KBM-7 (cell line): ENCODE measurements at regions not wholly inside any gene's neighbourhood (a gene's known extent, or its start where the extent isn't known, plus 50 kb on each side); places are given as distances from the start of the nearest gene placed in this dataset.
"Not testable (repeated sequence)": the region's sequence is repeated elsewhere in the genome, so short reads cannot be mapped to it uniquely, and the experiment has no call there.

Experiments
- DNase-seq: peaks from one replicate; pipeline ENCODE4 v3.0.0-alpha.2; 2015
- in situ Hi-C: fragments of 300-500 bp; cut with MboI; formaldehyde crosslinking; loops from 2 replicates; pipeline ENCODE4 v1.14.3; 2020; ENCODE audit warnings: low sequenced_read_pairs, low pct_unique_long_range_greater_than_20kb, mixed read lengths

- in situ Hi-C loops, result no loop called here
- no peak for DNase-seq
These were observed 256.6 kb upstream of the PTBP2 start for GRCh38 chr1:96464991-96465390.

DNA sequence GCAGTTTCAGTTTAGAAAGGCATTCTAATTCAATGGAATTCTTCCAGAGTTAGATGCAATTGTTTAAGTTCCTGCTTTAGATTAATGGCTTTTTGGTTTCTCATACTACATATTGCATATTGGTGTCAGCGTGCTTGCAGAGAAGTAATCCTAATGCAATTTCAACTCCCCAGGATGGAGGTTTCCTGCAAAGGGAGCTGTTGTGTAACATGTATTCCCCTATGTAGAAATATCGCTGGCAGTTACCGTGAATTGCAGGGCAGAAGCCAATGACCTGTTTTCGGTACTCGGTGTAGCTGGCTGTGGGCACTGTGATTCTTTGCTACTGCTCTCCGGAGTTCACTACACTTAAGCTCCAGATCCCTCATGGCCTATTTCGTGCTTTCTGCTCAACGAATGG, 256.1 kb upstream of the PTBP2 start:
- in situ Hi-C loops, result no loop called here

DNA sequence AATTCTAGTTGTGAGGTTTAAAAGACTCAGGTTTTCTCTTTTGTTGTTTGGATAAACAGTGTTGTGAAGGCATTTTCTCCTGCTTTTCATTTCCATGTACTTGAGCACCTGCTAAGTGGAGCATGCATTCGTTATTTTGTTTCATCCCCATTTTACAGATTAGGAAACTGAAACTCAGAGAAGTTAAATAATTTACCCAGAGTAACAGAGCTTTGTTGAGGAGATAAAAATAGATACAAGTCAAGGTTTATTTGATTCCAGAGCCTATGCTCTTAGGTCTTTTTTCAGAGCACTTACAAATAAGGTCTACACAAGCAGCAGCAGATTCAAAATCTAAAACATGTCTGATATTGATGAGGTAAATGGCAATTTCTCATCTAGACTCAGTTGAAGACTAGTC, 254.7 kb upstream of the PTBP2 start:
- in situ Hi-C loops, result no loop called here
- DNase-seq, result no peak

More for the DNA sequence above, 256.1 kb upstream of the PTBP2 start:
- DNase-seq, result no peak

GRCh38 chr1:96469726-96470125, 251.9 kb upstream of the PTBP2 start:
- DNase-seq, in situ Hi-C loops: not testable (repeated sequence)

DNA sequence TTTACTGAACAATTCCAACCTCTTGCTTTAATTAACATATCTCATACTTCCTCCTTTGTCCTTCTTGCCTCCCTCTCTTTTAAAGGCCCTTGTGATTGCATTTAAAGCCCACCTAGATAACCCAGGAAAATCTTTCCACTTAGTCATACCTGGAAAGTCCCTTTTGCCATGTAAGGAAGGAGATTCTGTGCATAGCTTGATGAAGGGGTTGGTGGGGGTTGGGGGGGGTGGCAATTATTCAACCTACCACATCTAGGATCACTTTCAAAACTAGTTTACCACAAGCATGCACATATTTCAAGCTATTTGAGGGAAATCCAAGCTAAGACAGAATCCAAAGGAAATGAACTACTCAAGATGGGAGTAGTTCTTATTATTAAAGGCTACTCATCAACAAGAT, 249.1 kb upstream of the PTBP2 start:
- no peak for DNase-seq
- in situ Hi-C loops, result no loop called here

- in situ Hi-C loops, result no loop called here
- no peak for DNase-seq
These were observed 247.7 kb upstream of the PTBP2 start for GRCh38 chr1:96473791-96474434.

DNA sequence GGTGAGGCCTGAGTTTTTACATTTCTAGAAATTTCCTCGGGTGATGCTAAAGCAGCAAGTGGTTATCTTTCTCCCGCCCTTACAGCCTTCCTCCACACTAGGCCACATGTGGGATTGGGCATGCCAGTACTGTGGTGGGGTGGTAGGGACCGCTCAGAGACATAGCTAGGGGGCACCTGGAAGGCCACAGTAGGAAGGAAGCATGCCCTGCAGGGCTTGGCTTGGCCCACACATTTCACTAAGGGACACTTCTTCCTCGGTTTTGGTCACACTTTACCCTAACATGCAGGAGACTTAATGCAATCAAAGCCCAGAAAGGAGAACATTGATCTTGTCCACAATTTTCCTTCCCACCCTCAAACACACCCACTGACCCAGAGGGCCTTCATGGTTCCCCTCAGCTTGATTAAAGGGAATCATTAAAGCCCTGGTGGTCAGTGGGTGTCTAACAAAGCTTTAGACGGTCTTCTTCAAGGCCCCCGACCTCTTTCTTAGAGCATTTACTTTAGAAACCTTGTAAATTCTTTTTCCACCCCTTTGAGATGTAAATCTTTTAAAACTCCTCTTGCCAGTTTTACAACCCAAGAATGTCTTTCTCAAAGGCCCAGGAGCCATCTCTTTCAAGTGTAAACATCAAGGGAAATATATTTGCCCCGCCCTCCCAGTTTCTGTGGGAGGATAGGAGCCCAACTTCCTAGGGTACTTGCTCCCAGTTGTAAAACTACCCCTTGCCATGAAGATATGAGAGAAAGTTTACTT, 246.4 kb upstream of the PTBP2 start:
- in situ Hi-C loops, result no loop called here
- DNase-seq, result no peak

DNA sequence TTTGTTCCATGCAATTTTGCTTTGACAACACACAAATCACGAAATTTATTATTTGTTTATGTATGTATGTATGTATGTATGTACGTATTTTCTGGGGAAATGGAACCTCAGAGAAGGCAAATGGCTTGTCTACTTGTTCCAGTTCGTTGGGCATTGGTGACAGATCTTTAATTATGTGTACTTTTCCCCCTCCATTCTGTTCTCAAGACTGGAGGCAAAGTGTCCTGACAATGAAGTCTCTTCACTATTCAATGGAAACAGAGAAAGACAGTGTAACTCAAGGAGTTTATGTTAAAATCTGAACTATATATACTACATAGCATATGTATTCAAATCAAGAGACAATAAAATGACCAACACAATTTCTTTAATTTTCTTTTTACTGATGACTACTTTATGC, 245.7 kb upstream of the PTBP2 start:
- no peak for DNase-seq
- in situ Hi-C loops, result no loop called here

DNA sequence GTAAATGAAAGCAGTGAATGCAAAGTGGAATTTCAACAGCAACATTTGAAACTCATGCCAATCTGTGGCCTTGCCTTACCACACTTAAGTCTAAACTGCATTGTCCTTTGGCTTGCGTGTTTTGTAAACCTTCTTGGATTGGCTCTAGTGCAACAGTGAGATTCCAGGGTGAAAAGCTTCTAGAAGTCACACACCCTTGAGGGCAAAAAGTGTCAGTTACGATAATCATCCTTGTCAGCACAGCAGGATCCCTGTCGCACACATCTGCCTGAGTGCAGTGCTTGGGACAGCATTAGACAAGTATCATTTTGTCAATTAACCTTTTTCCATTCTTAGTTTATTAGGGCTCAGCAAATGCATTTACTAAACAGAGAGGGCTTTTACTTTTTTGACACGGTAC, 243.4 kb upstream of the PTBP2 start:
- in situ Hi-C loops, result no loop called here
- no peak for DNase-seq

DNA sequence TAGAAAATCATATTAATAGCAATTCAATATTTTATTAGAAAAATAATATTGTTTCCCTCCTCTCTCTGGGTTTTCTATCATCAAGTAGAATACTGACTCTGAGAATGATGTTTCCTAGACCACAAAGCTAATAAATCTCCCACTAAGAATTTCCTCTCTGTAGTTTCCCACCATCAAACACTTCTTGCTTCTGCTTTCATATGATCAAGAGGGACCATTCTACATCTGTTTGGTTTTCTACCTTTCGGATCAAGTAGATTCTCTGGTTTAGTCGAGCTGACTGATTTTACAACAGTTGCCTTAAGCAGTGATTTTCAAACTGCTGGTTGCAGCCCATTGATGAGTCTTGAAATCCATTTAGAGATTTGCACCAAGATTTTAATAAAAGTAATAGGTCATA, 240.2 kb upstream of the PTBP2 start:
- in situ Hi-C loops, result no loop called here
- DNase-seq, result no peak

- no peak for DNase-seq
- in situ Hi-C loops, result no loop called here
These were observed 239.0 kb upstream of the PTBP2 start for GRCh38 chr1:96482616-96483015.

DNA sequence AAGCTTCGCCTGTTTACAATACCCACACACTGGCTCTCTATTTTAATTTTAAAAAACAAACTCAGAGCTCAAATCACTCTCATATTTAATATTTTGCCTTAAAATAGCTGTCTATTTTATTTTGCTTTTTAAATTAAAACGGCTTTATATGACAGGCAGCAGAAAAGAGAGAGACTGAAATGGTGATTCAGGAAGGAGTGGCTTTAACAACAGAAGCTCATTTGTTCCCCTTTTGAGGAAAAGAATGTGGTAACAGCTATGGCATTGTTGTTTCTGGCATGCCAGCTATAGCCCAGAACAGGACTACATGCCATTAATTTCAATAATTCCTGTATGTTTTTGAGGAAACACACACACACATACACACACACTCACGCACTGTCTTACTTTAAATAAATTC, 234.2 kb upstream of the PTBP2 start:
- in situ Hi-C loops, result no loop called here
- DNase-seq, result no peak

DNA sequence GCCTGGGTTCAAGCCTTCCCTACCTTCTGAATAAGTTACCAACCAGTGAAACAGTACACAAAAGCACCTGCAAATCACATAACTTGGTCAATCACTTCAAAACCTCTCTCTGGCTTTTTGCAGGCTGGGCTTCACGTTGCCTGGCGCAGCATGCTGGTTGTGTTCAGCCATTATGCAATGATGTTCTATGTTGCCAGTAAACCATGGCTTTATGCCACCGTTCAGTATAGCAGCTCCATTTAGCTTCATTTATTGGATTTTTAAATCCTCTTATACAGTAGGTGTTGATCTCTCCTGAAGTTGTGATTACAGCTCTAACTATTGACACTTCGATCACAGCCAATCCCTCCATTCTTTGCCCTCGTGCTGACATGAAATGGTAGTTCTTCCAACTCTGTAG, 233.6 kb upstream of the PTBP2 start:
- DNase-seq, result no peak
- in situ Hi-C loops, result no loop called here

GRCh38 chr1:96488777-96489176, 232.8 kb upstream of the PTBP2 start:
- DNase-seq, result no peak
- in situ Hi-C loops, result no loop called here

- no peak for DNase-seq
- in situ Hi-C loops, result no loop called here
These were observed 229.3 kb upstream of the PTBP2 start for GRCh38 chr1:96492236-96492635.

DNA sequence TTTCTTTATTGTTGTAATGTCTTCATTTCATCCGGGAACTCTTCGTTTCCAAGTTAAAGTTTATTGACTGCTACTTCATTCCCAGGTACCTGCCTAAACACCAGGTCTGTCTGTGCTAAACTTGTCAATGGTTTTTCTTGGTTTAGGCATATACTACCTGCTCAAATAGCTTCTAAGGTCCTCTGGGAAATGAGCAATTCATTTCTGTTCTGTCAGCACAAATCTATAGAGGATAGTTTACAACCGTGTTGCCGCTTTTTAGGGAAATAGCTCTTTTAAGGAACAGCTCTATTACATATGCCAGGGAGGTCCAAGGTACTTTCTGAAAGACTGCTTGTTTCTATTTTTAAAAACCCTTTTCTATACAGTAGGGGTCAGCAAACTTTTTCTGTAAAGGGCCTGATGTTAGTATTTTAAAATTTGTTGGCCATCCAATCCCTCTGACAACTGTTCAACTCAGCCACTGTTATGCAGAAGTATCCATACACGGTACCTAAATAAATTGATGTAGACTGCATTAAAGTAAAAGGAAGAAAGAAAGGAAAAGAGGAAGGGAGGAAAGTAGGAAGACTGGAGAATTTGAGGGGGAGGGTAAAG, 222.7 kb upstream of the PTBP2 start:
- in situ Hi-C loops, result no loop called here
- DNase-seq, result no peak

DNA sequence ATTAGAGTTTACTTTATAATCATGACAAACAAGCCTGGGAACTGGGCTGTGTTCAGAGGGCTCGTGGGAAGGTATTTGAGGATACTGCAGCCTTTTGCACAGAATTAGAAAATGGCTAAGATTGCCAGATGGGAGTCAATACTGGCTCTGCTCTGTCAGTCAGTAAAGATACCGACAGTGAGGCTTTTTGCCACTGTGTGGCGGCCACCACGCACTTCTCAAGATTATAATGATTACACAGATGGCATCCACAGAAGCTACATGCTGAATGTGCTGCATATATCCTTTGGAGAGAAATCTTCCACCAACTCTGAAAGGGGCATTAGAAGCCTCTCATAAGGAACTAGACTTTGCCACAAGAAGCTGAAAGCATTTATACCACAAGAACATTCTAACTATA, 213.4 kb upstream of the PTBP2 start:
- in situ Hi-C loops, result no loop called here
- no peak for DNase-seq

- DNase-seq, result no peak
- in situ Hi-C loops, result no loop called here
These were observed 212.2 kb upstream of the PTBP2 start for GRCh38 chr1:96509339-96509738.

DNA sequence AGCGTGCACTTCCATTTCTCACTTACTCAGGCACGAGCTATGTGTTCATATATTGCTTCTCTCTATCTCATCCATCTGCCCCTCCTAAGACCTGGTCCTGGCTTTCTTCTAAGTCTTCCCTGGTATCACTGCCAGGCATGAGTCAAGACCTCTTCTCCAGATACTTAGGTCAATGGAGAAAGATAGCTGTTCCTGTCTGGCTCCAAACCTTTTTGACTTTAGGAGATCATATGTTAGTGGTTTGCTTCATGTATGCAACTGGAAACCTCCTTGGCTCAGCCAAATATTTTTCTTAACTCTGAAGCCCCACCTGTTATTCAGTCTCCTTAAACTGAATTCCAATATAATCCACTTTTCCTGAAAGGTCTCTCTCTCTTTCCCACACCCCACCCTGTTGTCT, 211.6 kb upstream of the PTBP2 start:
- no peak for DNase-seq
- in situ Hi-C loops, result no loop called here

DNA sequence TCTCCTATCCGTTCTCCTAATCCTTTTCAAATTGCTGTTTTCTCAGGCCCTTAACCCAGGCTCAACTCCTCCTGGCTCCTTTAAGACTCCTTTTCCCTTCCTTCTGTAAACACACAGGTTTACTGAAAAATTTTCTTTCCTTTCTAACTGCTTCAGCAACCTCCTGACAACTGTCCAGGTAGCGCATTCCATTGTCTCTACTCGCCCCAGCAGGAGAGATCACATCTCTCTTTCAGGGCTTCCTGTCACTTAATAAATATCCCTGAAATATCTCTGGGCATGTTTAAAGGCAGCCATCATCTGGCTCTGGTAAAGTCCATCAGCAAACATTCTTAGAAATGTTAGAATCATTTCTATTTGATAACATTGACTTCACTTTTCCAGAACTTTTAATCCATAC, 211.2 kb upstream of the PTBP2 start:
- DNase-seq, result no peak
- in situ Hi-C loops, result no loop called here

GRCh38 chr1:96510911-96511310, 210.7 kb upstream of the PTBP2 start:
- in situ Hi-C loops, result no loop called here
- no peak for DNase-seq
